CD4-positive, alpha-beta memory T cell (primary cell): ENCODE measurements at regions not wholly inside any gene's neighbourhood (a gene's known extent, or its start where the extent isn't known, plus 50 kb on each side); places are given as distances from the start of the nearest gene placed in this dataset.
"Not testable (repeated sequence)": the region's sequence is repeated elsewhere in the genome, so short reads cannot be mapped to it uniquely, and the experiment has no call there.

Experiments
- CTCF ChIA-PET: fragments of 350-600 bp; sonication (Branson Sonifier 250); formaldehyde crosslinking; loops from one replicate; lab custom pipeline; 2021; ENCODE audit warnings: inconsistent platforms; ENCODE audit not compliant: partially characterized antibody; lab: Charles Lee
- POLR2A ChIA-PET: fragments of 350-600 bp; sonication (Branson Sonifier 250); formaldehyde crosslinking; loops from one replicate; lab custom pipeline; 2021; ENCODE audit not compliant: partially characterized antibody; lab: Charles Lee
- DNase-seq, 5 donors: peaks; one replicate each; pipeline versions ENCODE4 v3.0.0 to v3.0.0-alpha.2; 2020 to 2022; ENCODE audit warnings: mixed read lengths in 1 of 5
- H3K27ac ChIP-seq: one replicate; pipeline ENCODE4 v1.7.0; 2013; ENCODE audit warnings: low read depth, low read length
- H3K27me3 ChIP-seq: 2 replicates; pipeline ENCODE4 v1.7.0; 2013; ENCODE audit warnings: mild to moderate bottlenecking, low read length, moderate library complexity; ENCODE audit not compliant: insufficient read depth
- H3K36me3 ChIP-seq: 2 replicates; pipeline ENCODE4 v1.7.0; 2013; ENCODE audit warnings: mild to moderate bottlenecking, low read length, moderate library complexity; ENCODE audit not compliant: insufficient read depth
- H3K4me1 ChIP-seq: 2 replicates; pipeline ENCODE4 v1.7.0; 2013; ENCODE audit warnings: mild to moderate bottlenecking, low read length, moderate library complexity; ENCODE audit not compliant: insufficient read depth
- H3K4me3 ChIP-seq, 2 donors: one replicate each; pipeline ENCODE4 v1.7.0; 2013; ENCODE audit warnings: low read length in 2 of 2, mild to moderate bottlenecking in 1 of 2
- H3K9me3 ChIP-seq, 2 donors: one replicate each; pipeline ENCODE4 v1.7.0; 2013; ENCODE audit warnings: low read length in 2 of 2, control low read depth in 1 of 2; ENCODE audit not compliant: control insufficient read depth in 1 of 2
- H3K27ac Mint-ChIP-seq, 7 donors: one replicate each; pipeline ENCODE4 v1.8.0; 2020 to 2021; ENCODE audit warnings: mixed read lengths in 7 of 7, mild to moderate bottlenecking in 6 of 7, inconsistent platforms in 3 of 7, moderate library complexity in 3 of 7
- H3K27me3 Mint-ChIP-seq, 2 donors: one replicate each; pipeline ENCODE4 v1.8.0; 2020 to 2021; ENCODE audit warnings: mixed read lengths in 2 of 2
- H3K36me3 Mint-ChIP-seq, 2 donors: one replicate each; pipeline ENCODE4 v1.8.0; 2020 to 2021; ENCODE audit warnings: mixed read lengths in 2 of 2, inconsistent platforms in 1 of 2, mild to moderate bottlenecking in 1 of 2
- H3K4me1 Mint-ChIP-seq, 4 donors: one replicate each; pipeline ENCODE4 v1.8.0; 2020 to 2021; ENCODE audit warnings: mixed read lengths in 4 of 4, mild to moderate bottlenecking in 1 of 4
- H3K4me3 Mint-ChIP-seq, 8 donors: one replicate each; pipeline ENCODE4 v1.8.0; 2020 to 2021; ENCODE audit warnings: mixed read lengths in 8 of 8, mild to moderate bottlenecking in 7 of 8, moderate library complexity in 6 of 8, inconsistent platforms in 3 of 8
- H3K9me3 Mint-ChIP-seq, 8 donors: one replicate each; pipeline ENCODE4 v1.8.0; 2020 to 2021; ENCODE audit warnings: mixed read lengths in 8 of 8, mild to moderate bottlenecking in 5 of 8, inconsistent platforms in 3 of 8, moderate library complexity in 1 of 8
- intact Hi-C: fragments of 100-400 bp; cut with micrococcal nuclease; formaldehyde crosslinking; loops from one replicate; pipeline ENCODE4 v1.15.1; 2023

- H3K27me3 ChIP-seq, H3K9me3 ChIP-seq, DNase-seq, H3K27ac Mint-ChIP-seq, H3K4me3 ChIP-seq, H3K4me1 ChIP-seq, H3K9me3 Mint-ChIP-seq, intact Hi-C loops, POLR2A ChIA-PET, H3K36me3 ChIP-seq, H3K27me3 Mint-ChIP-seq, H3K4me3 Mint-ChIP-seq, H3K36me3 Mint-ChIP-seq, CTCF ChIA-PET, H3K27ac ChIP-seq, H3K4me1 Mint-ChIP-seq: not testable (repeated sequence)
Measured at GRCh38 chr14:38600572-38600971, 344.7 kb upstream of the CLEC14A start.

GRCh38 chr14:38593476-38593875, 337.6 kb upstream of the CLEC14A start:
- Histone ChIP-seq H3K9me3 (no peaks in the 10 kb centered on the region), H3K36me3 (no peaks in the 10 kb centered on the region), H3K27ac (no peak overlapping the region), H3K4me1 (no peaks in the 10 kb centered on the region), H3K4me3 (no peak overlapping the region), H3K27me3 (no peaks in the 10 kb centered on the region)
- Mint-ChIP-seq H3K36me3 (no peaks in the 10 kb centered on the region), H3K4me1 (no peaks in the 10 kb centered on the region), H3K4me3 (no peak overlapping the region), H3K27ac (no peak overlapping the region), H3K9me3 (peaks cover 0 to 8% (median 4%) of the 10 kb centered on the region in 8 donors), H3K27me3 (no peaks in the 10 kb centered on the region)
- intact Hi-C loops, result no loop called here
- POLR2A ChIA-PET, result no interaction called here
- DNase-seq, result no peak
- CTCF ChIA-PET, result no interaction called here

GRCh38 chr14:38592764-38593442, 337.0 kb upstream of the CLEC14A start:
- Histone ChIP-seq H3K27me3 (no peaks in the 10 kb centered on the region), H3K27ac (no peak overlapping the region), H3K9me3 (no peaks in the 10 kb centered on the region), H3K4me3 (no peak overlapping the region), H3K36me3 (no peaks in the 10 kb centered on the region), H3K4me1 (no peaks in the 10 kb centered on the region)
- intact Hi-C loops, result no loop called here
- Mint-ChIP-seq H3K36me3 (no peaks in the 10 kb centered on the region), H3K27ac (no peak overlapping the region), H3K4me1 (no peaks in the 10 kb centered on the region), H3K27me3 (no peaks in the 10 kb centered on the region), H3K4me3 (no peak overlapping the region), H3K9me3 (peaks cover 0 to 8% (median 4%) of the 10 kb centered on the region in 8 donors)
- no peak for DNase-seq
- ChIA-PET POLR2A (no interaction called here), CTCF (no interaction called here)

- DNase-seq, result no peak
- H3K4me1 Mint-ChIP-seq, result no peaks in the 10 kb centered on the region
- Histone ChIP-seq H3K27me3 (no peaks in the 10 kb centered on the region), H3K36me3 (no peaks in the 10 kb centered on the region), H3K4me1 (no peaks in the 10 kb centered on the region), H3K27ac (no peak overlapping the region), H3K9me3 (no peaks in the 10 kb centered on the region), H3K4me3 (no peak overlapping the region)
- H3K9me3 Mint-ChIP-seq, result peaks cover 0 to 9% (median 1%) of the 10 kb centered on the region in 8 donors
- intact Hi-C loops, result no loop called here
- CTCF ChIA-PET, result no interaction called here
- no peaks in the 10 kb centered on the region for H3K27me3 Mint-ChIP-seq
- no peak overlapping the region for H3K27ac Mint-ChIP-seq
- no peaks in the 10 kb centered on the region for H3K36me3 Mint-ChIP-seq
- POLR2A ChIA-PET, result no interaction called here
- no peak overlapping the region for H3K4me3 Mint-ChIP-seq
Measured at GRCh38 chr14:38589747-38590350, 334.0 kb upstream of the CLEC14A start.

- peaks cover 0 to 2% of the 10 kb centered on the region in 2 donors for H3K27me3 Mint-ChIP-seq
- H3K27ac Mint-ChIP-seq, result no peak overlapping the region
- Histone ChIP-seq H3K27ac (no peak overlapping the region), H3K9me3 (no peaks in the 10 kb centered on the region), H3K4me1 (no peaks in the 10 kb centered on the region), H3K27me3 (no peaks in the 10 kb centered on the region), H3K36me3 (no peaks in the 10 kb centered on the region), H3K4me3 (no peak overlapping the region)
- no peaks in the 10 kb centered on the region for H3K4me1 Mint-ChIP-seq
- intact Hi-C loops, result no loop called here
- peaks cover 0 to 10% (median 0%) of the 10 kb centered on the region in 8 donors for H3K9me3 Mint-ChIP-seq
- POLR2A ChIA-PET, result no interaction called here
- H3K4me3 Mint-ChIP-seq, result no peak overlapping the region
- CTCF ChIA-PET, result no interaction called here
- no peaks in the 10 kb centered on the region for H3K36me3 Mint-ChIP-seq
- no peak for DNase-seq
Measured at GRCh38 chr14:38583471-38583870, 327.6 kb upstream of the CLEC14A start.

- H3K4me1 Mint-ChIP-seq, result no peaks in the 10 kb centered on the region
- intact Hi-C loops, result no loop called here
- H3K27me3 Mint-ChIP-seq, result peaks cover 0 to 3% of the 10 kb centered on the region in 2 donors
- Histone ChIP-seq H3K36me3 (no peaks in the 10 kb centered on the region), H3K9me3 (no peaks in the 10 kb centered on the region), H3K4me1 (no peaks in the 10 kb centered on the region), H3K27ac (no peak overlapping the region), H3K27me3 (no peaks in the 10 kb centered on the region), H3K4me3 (no peak overlapping the region)
- ChIA-PET CTCF (no interaction called here), POLR2A (no interaction called here)
- no peak overlapping the region for H3K27ac Mint-ChIP-seq
- H3K4me3 Mint-ChIP-seq, result no peak overlapping the region
- peaks cover 0 to 23% (median 1%) of the 10 kb centered on the region in 8 donors for H3K9me3 Mint-ChIP-seq
- H3K36me3 Mint-ChIP-seq, result no peaks in the 10 kb centered on the region
- DNase-seq, result no peak
Measured at GRCh38 chr14:38578278-38578681, 322.4 kb upstream of the CLEC14A start.

GRCh38 chr14:38567703-38568102, 311.8 kb upstream of the CLEC14A start:
- no peaks in the 10 kb centered on the region for H3K36me3 Mint-ChIP-seq
- Histone ChIP-seq H3K4me1 (no peaks in the 10 kb centered on the region), H3K36me3 (no peaks in the 10 kb centered on the region), H3K27me3 (no peaks in the 10 kb centered on the region), H3K27ac (no peak overlapping the region), H3K9me3 (no peaks in the 10 kb centered on the region), H3K4me3 (no peak overlapping the region)
- intact Hi-C loops, result no loop called here
- CTCF ChIA-PET, result no interaction called here
- no peaks in the 10 kb centered on the region for H3K27me3 Mint-ChIP-seq
- H3K4me1 Mint-ChIP-seq, result no peaks in the 10 kb centered on the region
- POLR2A ChIA-PET, result no interaction called here
- no peak overlapping the region for H3K4me3 Mint-ChIP-seq
- no peak for DNase-seq
- H3K27ac Mint-ChIP-seq, result no peak overlapping the region
- peaks cover 2 to 12% (median 3%) of the 10 kb centered on the region in 8 donors for H3K9me3 Mint-ChIP-seq
